ENCODE measurements at regions not wholly inside any gene's neighbourhood (a gene's known extent, or its start where the extent isn't known, plus 50 kb on each side); places are given as distances from the start of the nearest gene placed in this dataset.
"Not testable (repeated sequence)": the region's sequence is repeated elsewhere in the genome, so short reads cannot be mapped to it uniquely, and the experiment has no call there.

GRCh38 chr15:20308027-20308690 is 233.4 kb downstream of the GOLGA6L6 start:
- DNase-seq (ENCODE audit: low read depth) = not testable (repeated sequence)

- not testable (repeated sequence) for DNase-seq (ENCODE audit: low read depth)
These were observed 234.5 kb downstream of the GOLGA6L6 start for GRCh38 chr15:20307137-20307536.

- DNase-seq (ENCODE audit: low read depth) = not testable (repeated sequence)
These were observed 235.0 kb downstream of the GOLGA6L6 start for GRCh38 chr15:20306497-20307106.

GRCh38 chr15:20305912-20306311 is 235.7 kb downstream of the GOLGA6L6 start:
- DNase-seq (ENCODE audit: low read depth) = not testable (repeated sequence)

- not testable (repeated sequence) for DNase-seq (ENCODE audit: low read depth)
These were observed 236.6 kb downstream of the GOLGA6L6 start for GRCh38 chr15:20305015-20305465.

GRCh38 chr15:20304282-20305014 is 237.2 kb downstream of the GOLGA6L6 start:
- not testable (repeated sequence) for DNase-seq (ENCODE audit: low read depth)

GRCh38 chr15:20303248-20304171 is 238.1 kb downstream of the GOLGA6L6 start:
- not testable (repeated sequence) for DNase-seq (ENCODE audit: low read depth)

- DNase-seq (ENCODE audit: low read depth) = not testable (repeated sequence)
These were observed 239.2 kb downstream of the GOLGA6L6 start for GRCh38 chr15:20302141-20303069.

- DNase-seq (ENCODE audit: low read depth) = not testable (repeated sequence)
These were observed 240.0 kb downstream of the GOLGA6L6 start for GRCh38 chr15:20301471-20302081.

GRCh38 chr15:20301041-20301390 is 240.6 kb downstream of the GOLGA6L6 start:
- not testable (repeated sequence) for DNase-seq (ENCODE audit: low read depth)

- not testable (repeated sequence) for DNase-seq (ENCODE audit: low read depth)
These were observed 241.1 kb downstream of the GOLGA6L6 start for GRCh38 chr15:20300351-20301040.

- not testable (repeated sequence) for DNase-seq (ENCODE audit: low read depth)
These were observed 243.9 kb downstream of the GOLGA6L6 start for GRCh38 chr15:20297603-20298123.

- not testable (repeated sequence) for DNase-seq (ENCODE audit: low read depth)
These were observed 245.3 kb downstream of the GOLGA6L6 start for GRCh38 chr15:20296261-20296660.

GRCh38 chr15:20295238-20295811 is 246.3 kb downstream of the GOLGA6L6 start:
- DNase-seq (ENCODE audit: low read depth) = no peak

- no peak for DNase-seq (ENCODE audit: low read depth)
These were observed 246.9 kb downstream of the GOLGA6L6 start for GRCh38 chr15:20294651-20295237.

GRCh38 chr15:20292422-20293005 is 249.1 kb downstream of the GOLGA6L6 start:
- not testable (repeated sequence) for DNase-seq (ENCODE audit: low read depth)

- not testable (repeated sequence) for DNase-seq (ENCODE audit: low read depth)
These were observed 250.0 kb downstream of the GOLGA6L6 start for GRCh38 chr15:20291616-20292015.

GRCh38 chr15:20290606-20291005 is 251.0 kb downstream of the GOLGA6L6 start:
- not testable (repeated sequence) for DNase-seq (ENCODE audit: low read depth)

Data from activated T-helper 1 cell treated with Interleukin-2 at 50 U/mL for 16 hours (primary cell).